Gastrocnemius medialis (tissue), 4 donors: ENCODE measurements at regions not wholly inside any gene's neighbourhood (a gene's known extent, or its start where the extent isn't known, plus 50 kb on each side); places are given as distances from the start of the nearest gene placed in this dataset.

Experiments used
- ATAC-seq, 2 donors: fragments of 150-250 bp; one replicate each; pipeline ENCODE4 v1.9.1; 2016
- DNase-seq, 2 donors: peaks; one replicate each; pipeline ENCODE4 v3.0.0-alpha.2; 2019
- H3K27ac ChIP-seq, 4 donors: fragments of 200-600 bp; sonication (generic); 1 replicate in 1 of 4; 2 replicates in 3 of 4; pipeline ENCODE4 v1.5.1; 2016 to 2018; ENCODE audit warnings: mild to moderate bottlenecking in 2 of 4, moderate library complexity in 1 of 4
- H3K27me3 ChIP-seq, 3 donors: fragments of 200-600 bp; sonication (generic) in 2 of 3; 1 replicate in 1 of 3; 2 replicates in 2 of 3; pipeline versions ENCODE4 v1.5.1 to v1.6.0; 2016 to 2019; ENCODE audit warnings: mild to moderate bottlenecking in 1 of 3, moderate library complexity in 1 of 3
- H3K36me3 ChIP-seq, 2 donors: fragments of 200-600 bp; sonication (generic) in 1 of 2; one replicate each; pipeline ENCODE4 v1.5.1; 2017 to 2018
- H3K4me1 ChIP-seq, 2 donors: fragments of 200-600 bp; sonication (generic) in 1 of 2; one replicate each; pipeline ENCODE4 v1.5.1; 2016 to 2017; ENCODE audit warnings: mild to moderate bottlenecking in 2 of 2
- H3K4me3 ChIP-seq, 4 donors: fragments of 200-600 bp; sonication (generic) in 3 of 4; 1 replicate in 1 of 4; 2 replicates in 3 of 4; pipeline ENCODE4 v1.5.1; 2016 to 2019; ENCODE audit warnings: mild to moderate bottlenecking in 2 of 4
- H3K9me3 ChIP-seq, 3 donors: fragments of 200-600 bp; sonication (generic) in 2 of 3; 1 replicate in 1 of 3; 2 replicates in 2 of 3; pipeline ENCODE4 v1.5.1; 2016 to 2019
- CTCF ChIP-seq, 5 experiments: fragments of 450-650 bp in 3 of 5; fragments of 200-600 bp in 2 of 5; sonication (generic) in 2 of 5; IDR thresholded peaks in 4 of 5; conservative IDR thresholded peaks in 1 of 5; 1 replicate in 4 of 5; 2 replicates in 1 of 5; pipeline ENCODE4 v1.5.1; 2016 to 2019; ENCODE audit warnings: antibody characterized with exemption in 5 of 5, mild to moderate bottlenecking in 3 of 5, moderate library complexity in 3 of 5
- POLR2A ChIP-seq, 2 donors: fragments of 450-650 bp; IDR thresholded peaks; one replicate each; pipeline ENCODE4 v1.6.1; 2017; ENCODE audit warnings: antibody characterized with exemption in 2 of 2, mild to moderate bottlenecking in 2 of 2, moderate library complexity in 2 of 2
- in situ Hi-C, 4 donors: fragments of 200-750 bp; cut with MboI; loops; one replicate each; pipeline versions ENCODE4 v1.15.0 to v1.8.0; 2017; ENCODE audit warnings: low sequenced_read_pairs in 4 of 4
- intact Hi-C: fragments of 100-400 bp; cut with DNase I; formaldehyde crosslinking; loops from one replicate; pipeline ENCODE4 v1.15.1; 2023; ENCODE audit warnings: low total_unique reads

DNA sequence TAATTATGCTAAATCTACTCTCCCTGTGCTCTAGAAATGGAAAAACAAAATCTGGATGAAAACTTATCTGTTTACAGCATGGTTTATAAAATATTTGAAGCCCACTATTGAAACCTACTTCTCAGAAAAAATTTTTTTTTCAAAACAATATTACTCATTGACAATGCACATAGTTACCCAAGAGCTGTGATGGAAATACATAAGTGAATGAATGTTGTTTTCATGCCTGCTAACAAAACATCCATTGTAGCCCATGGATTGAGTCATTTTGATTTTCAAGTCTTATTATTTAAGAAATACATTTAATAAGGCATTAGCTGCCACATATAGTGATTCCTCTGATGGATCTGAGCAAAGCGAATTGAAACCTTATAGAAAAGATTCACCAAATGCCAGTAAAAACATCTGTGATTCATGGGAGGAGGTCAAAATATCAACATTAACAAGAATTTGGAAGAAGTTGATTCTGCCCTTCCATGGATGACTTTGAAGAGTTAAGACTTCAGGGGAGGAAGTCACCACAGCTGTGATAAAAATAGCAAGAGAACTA, 144.7 kb upstream of the HHIP start:
- ATAC-seq = no peak
- intact Hi-C loops = no loop called here

GRCh38 chr4:144504883-144505282, 141.1 kb upstream of the HHIP start:
- in situ Hi-C loops = no loop called here

More for the DNA sequence above, 144.7 kb upstream of the HHIP start:
- no peak overlapping the region for H3K4me3 ChIP-seq
- no peaks in the 10 kb centered on the region for H3K36me3 ChIP-seq
- TF ChIP-seq CTCF (IDR thresholded peaks at IDR 0.05 in 4 of 5, conservative IDR thresholded peaks at IDR 0.05 in 1 of 5) (no peak), POLR2A (IDR thresholded peaks at IDR 0.05) (no peak)
- H3K27ac ChIP-seq = no peak overlapping the region
- H3K9me3 ChIP-seq = no peaks in the 10 kb centered on the region
- H3K4me1 ChIP-seq = no peaks in the 10 kb centered on the region
- no peaks in the 10 kb centered on the region for H3K27me3 ChIP-seq
- in situ Hi-C loops = no loop called here
- DNase-seq = no peak

DNA sequence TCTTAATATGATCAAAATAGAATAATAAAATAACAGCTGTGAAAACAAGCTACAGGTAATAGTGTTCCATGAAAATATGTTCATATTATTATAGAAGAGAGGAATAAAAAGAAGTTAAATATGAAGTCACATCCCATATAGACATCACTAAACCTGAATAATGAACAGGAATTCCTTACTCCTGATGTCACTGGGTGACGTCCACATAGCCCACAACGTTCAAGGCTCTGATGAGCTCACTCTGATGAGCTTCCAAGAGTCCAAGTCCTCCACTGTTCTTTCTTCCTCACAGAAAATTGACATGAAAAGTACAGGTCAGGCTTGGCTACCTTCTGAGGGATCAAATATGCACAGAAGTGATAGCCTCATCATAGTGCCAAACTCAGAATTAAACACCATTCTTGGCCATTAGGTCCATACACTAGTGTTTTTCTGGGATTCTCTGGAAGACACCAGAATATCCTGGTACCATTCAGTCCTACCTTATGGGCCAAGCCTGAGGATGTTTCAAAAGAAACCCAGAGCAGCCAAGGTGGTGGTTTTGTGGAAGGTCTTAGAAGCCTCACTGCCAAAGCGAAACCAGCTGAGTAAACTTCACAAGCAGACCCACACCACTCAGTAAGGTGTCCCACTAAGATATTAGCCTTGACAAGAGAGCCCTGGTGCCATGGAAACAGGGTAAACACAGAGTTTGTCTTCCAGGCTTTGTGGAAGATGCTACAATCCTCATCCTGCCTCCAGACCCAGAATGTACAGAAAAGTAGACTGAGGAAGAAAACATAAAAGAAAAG, 138.4 kb upstream of the HHIP start:
- no peaks in the 10 kb centered on the region for H3K27me3 ChIP-seq
- in situ Hi-C loops (no loop called here), intact Hi-C loops (no loop called here)
- H3K36me3 ChIP-seq = no peaks in the 10 kb centered on the region
- H3K9me3 ChIP-seq = no peaks in the 10 kb centered on the region
- DNase-seq (no peak), ATAC-seq (no peak)
- TF ChIP-seq CTCF (IDR thresholded peaks at IDR 0.05 in 4 of 5, conservative IDR thresholded peaks at IDR 0.05 in 1 of 5) = no peak
- no peak for TF ChIP-seq POLR2A (IDR thresholded peaks at IDR 0.05)
- H3K27ac ChIP-seq = no peak overlapping the region
- H3K4me1 ChIP-seq = no peaks in the 10 kb centered on the region
- no peak overlapping the region for H3K4me3 ChIP-seq

More at GRCh38 chr4:144504883-144505282, 141.1 kb upstream of the HHIP start:
- no peak for DNase-seq
- intact Hi-C loops = no loop called here
- Histone ChIP-seq H3K27ac (no peak overlapping the region), H3K4me3 (no peak overlapping the region), H3K4me1 (no peaks in the 10 kb centered on the region), H3K36me3 (no peaks in the 10 kb centered on the region), H3K9me3 (no peaks in the 10 kb centered on the region), H3K27me3 (no peaks in the 10 kb centered on the region)
- TF ChIP-seq CTCF (IDR thresholded peaks at IDR 0.05 in 4 of 5, conservative IDR thresholded peaks at IDR 0.05 in 1 of 5) = no peak
- TF ChIP-seq POLR2A (IDR thresholded peaks at IDR 0.05) = no peak
- ATAC-seq = no peak

DNA sequence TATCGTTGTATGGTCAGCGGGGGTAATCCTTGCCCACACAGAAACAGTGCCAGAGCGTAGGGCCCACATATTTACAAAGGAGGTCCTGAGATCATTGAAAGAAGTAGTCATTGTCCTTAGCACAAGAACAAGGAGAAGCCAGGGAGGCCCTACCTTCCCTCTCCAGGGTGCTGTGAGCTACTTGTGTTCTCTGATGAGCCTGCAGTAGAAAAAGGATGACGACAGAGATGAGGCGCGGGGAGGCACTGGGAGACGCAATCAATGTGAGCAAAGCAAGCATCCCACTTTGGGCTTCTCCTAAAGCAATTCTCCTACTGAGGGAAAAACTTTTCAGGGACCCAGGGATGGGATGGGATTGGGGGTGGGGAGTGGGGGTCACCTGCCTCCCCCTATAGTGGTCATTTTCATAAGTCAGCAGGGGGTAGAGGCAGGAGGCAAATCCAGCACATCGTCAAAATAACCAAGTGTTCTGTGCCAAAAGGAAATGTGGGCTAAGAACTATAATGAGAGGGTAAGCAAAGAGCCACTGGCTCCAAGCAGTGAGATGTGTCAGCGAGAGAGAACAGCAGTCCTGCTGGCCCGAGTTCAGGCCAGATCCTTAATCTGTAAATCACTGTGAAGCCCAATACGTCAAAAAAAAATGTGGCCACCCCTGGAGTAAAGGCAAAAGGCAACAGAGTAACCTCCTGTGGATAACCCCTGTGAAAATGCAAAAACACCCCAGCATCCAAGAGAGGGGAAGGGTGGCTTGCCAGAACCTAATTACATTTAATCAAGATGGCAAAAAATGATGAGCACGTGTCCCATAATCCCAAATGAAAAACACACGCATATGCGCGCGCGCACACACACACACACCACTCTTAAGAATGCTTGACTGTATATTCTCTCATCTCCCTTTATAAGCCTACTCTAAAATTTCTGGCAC, 136.6 kb upstream of the HHIP start:
- Histone ChIP-seq H3K27ac (no peak overlapping the region), H3K4me3 (no peak overlapping the region), H3K27me3 (no peaks in the 10 kb centered on the region), H3K36me3 (no peaks in the 10 kb centered on the region), H3K9me3 (no peaks in the 10 kb centered on the region), H3K4me1 (no peaks in the 10 kb centered on the region)
- no peak for ATAC-seq
- DNase-seq = no peak
- no peak for TF ChIP-seq CTCF (IDR thresholded peaks at IDR 0.05 in 4 of 5, conservative IDR thresholded peaks at IDR 0.05 in 1 of 5)
- no peak for TF ChIP-seq POLR2A (IDR thresholded peaks at IDR 0.05)
- intact Hi-C loops = no loop called here
- in situ Hi-C loops = no loop called here
